A549 (cell line): ENCODE measurements at regions not wholly inside any gene's neighbourhood (a gene's known extent, or its start where the extent isn't known, plus 50 kb on each side); places are given as distances from the start of the nearest gene placed in this dataset.

Source experiments
- CTCF ChIP-seq: fragments of >200 bp; sonication (Bioruptor Twin); formaldehyde crosslinking; IDR thresholded peaks from 3 replicates; pipeline ENCODE4 v1.5.1; 2016
- EP300 ChIP-seq, 2 experiments: fragments of >200 bp; sonication (Bioruptor Twin); formaldehyde crosslinking; IDR thresholded peaks; 2 replicates in 1 of 2; 3 replicates in 1 of 2; pipeline ENCODE4 v1.6.1; 2016 to 2017
- HEYL ChIP-seq: fragments of 250-450 bp; sonication (Bioruptor Pico); IDR thresholded peaks from 2 replicates; pipeline ENCODE4 v1.8.0; 2021; ENCODE audit warnings: mild to moderate bottlenecking, moderate library complexity
- NFE2L2 ChIP-seq: fragments of 150-350 bp; conservative IDR thresholded peaks from 2 replicates; pipeline ENCODE4 v1.6.1; 2014; ENCODE audit warnings: low read length
- POLR2A ChIP-seq: IDR thresholded peaks from 2 replicates; pipeline ENCODE4 v1.6.1; 2012; ENCODE audit warnings: mild to moderate bottlenecking, low read length

DNA sequence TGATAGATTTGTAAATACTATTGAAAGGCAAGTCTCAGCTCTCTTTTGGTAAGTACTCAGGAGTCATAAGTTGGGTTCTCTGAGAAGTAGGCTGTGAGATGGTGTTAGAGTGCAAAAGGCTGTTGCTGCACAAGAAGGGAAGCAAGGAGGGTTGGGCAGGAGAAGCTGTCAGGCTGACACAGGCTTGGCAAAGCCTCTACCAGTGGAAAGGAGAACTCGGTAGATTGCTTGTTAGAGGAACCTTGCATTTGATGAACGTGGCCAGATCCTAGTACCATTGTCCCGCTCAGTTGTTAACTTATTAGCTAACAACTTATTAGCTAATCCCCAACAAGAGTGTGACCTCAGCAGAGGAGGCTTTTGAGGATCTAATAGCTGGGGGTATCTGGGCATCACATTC, 449.3 kb upstream of the BOD1L1 start:
- TF ChIP-seq CTCF (no peak), EP300 (IDR thresholded peaks at IDR 0.05) (no peak), HEYL (CRISPR knock-in tag) (no peak), NFE2L2 (no peak), POLR2A (no peak)
